ENCODE measurements at regions not wholly inside any gene's neighbourhood (a gene's known extent, or its start where the extent isn't known, plus 50 kb on each side); places are given as distances from the start of the nearest gene placed in this dataset.

DNA sequence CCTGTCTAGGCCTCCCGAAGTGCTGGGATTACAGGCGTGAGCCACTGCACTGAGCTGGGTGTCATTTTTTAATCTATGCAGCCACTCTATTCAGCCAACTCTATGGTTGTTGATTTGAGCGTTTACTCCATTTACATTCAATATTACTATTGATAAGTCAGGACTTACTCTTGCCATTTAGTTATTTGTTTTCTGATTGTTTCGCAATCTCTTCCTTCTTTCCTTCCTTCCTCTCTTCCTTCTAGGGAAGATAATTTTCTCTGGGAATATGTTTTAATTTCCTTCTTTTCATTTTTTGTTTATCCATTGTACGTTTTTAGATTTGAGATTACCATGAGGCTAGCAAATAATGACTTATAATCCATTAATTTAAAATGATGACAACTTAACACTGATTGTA, 2056.0 kb downstream of the OLFM4 start:
- H3K9me3 Mint-ChIP-seq = peaks cover 12 to 25% of the 10 kb centered on the region in 2 donors
- no peak overlapping the region for H3K27ac ChIP-seq (ENCODE audit: low read length)
- no peak overlapping the region for H3K4me3 Mint-ChIP-seq
- no peak overlapping the region for H3K4me3 ChIP-seq (ENCODE audit: low read length)
- no peaks in the 10 kb centered on the region for H3K4me1 Mint-ChIP-seq
- intact Hi-C loops (cut with micrococcal nuclease) = no loop called here
- no peaks in the 10 kb centered on the region for H3K36me3 ChIP-seq (ENCODE audit: control insufficient read depth, insufficient read depth, low read length)
- 92% methylated on average over 3 of the region's 5 CpGs for WGBS (ENCODE audit: insufficient coverage)
- ATAC-seq = no peak
- TF ChIP-seq, protein P1, sequence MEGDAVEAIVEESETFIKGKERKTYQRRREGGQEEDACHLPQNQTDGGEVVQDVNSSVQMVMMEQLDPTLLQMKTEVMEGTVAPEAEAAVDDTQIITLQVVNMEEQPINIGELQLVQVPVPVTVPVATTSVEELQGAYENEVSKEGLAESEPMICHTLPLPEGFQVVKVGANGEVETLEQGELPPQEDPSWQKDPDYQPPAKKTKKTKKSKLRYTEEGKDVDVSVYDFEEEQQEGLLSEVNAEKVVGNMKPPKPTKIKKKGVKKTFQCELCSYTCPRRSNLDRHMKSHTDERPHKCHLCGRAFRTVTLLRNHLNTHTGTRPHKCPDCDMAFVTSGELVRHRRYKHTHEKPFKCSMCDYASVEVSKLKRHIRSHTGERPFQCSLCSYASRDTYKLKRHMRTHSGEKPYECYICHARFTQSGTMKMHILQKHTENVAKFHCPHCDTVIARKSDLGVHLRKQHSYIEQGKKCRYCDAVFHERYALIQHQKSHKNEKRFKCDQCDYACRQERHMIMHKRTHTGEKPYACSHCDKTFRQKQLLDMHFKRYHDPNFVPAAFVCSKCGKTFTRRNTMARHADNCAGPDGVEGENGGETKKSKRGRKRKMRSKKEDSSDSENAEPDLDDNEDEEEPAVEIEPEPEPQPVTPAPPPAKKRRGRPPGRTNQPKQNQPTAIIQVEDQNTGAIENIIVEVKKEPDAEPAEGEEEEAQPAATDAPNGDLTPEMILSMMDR (IDR thresholded peaks at IDR 0.05) = no peak
- no peaks in the 10 kb centered on the region for H3K4me1 ChIP-seq (ENCODE audit: control insufficient read depth, insufficient read depth, low read length)
- H3K27me3 Mint-ChIP-seq (ENCODE audit: low read depth in 2 of 2) = no peaks in the 10 kb centered on the region
- peaks cover 7% of the 10 kb centered on the region for H3K9me3 ChIP-seq (ENCODE audit: control insufficient read depth, insufficient read depth, low read length)
- DNase-seq = no peak
- peaks cover 13% of the 10 kb centered on the region for H3K36me3 Mint-ChIP-seq
- H3K27ac Mint-ChIP-seq = no peak overlapping the region
- H3K27me3 ChIP-seq (ENCODE audit: control insufficient read depth, insufficient read depth, low read length) = no peaks in the 10 kb centered on the region

DNA sequence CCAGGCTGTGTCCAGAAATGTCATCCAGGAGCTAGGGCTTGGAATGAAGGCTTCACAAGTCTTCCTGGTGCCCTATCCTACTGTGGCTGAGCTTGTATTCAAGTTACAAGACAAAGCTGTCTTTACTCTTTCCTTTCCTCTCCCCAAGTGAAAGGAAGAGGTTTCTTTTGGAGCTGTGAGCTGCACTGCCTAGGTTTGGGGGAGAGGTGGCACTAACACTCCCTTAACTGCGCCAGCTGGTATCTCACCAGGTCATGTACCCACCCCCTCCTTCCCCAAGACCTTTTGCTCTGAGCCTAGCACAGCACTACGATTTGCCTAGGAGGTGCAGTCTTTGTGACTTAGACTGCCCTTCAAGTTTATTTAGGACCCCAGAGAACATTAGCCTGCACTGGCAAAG, 2053.6 kb upstream of the PRR20A start:
- no peak for DNase-seq
- Mint-ChIP-seq H3K9me3 (peaks cover 6 to 19% of the 10 kb centered on the region in 2 donors), H3K27me3 (ENCODE audit: low read depth in 2 of 2) (no peaks in the 10 kb centered on the region)

DNA sequence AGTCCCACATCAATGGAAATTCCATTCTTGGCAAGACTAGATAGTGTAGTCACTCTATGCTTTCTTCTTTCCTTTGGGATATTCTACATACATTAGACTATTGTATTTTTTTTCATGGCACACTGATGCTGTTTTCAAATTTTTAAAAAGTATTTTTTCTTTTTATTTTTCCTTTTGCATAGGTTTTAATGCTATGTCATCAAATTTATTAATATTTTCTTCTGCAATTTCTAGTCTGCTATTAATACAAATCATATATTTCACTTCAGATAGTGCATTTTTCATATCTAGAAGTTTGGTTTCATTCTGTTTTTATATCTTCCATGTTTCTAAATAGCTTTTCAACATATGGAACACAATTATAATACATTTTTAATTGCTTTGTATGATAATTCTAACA, 2050.1 kb upstream of the PRR20A start:
- TF ChIP-seq, protein P1 (IDR thresholded peaks at IDR 0.05) = no peak

More for the DNA sequence above, 2053.6 kb upstream of the PRR20A start:
- Histone ChIP-seq H3K4me3 (ENCODE audit: low read length) (no peak overlapping the region), H3K36me3 (ENCODE audit: control insufficient read depth, insufficient read depth, low read length) (no peaks in the 10 kb centered on the region), H3K9me3 (ENCODE audit: control insufficient read depth, insufficient read depth, low read length) (peaks cover 11% of the 10 kb centered on the region), H3K4me1 (ENCODE audit: control insufficient read depth, insufficient read depth, low read length) (no peaks in the 10 kb centered on the region), H3K27ac (ENCODE audit: low read length) (no peak overlapping the region), H3K27me3 (ENCODE audit: control insufficient read depth, insufficient read depth, low read length) (no peaks in the 10 kb centered on the region)
- no peak for ATAC-seq
- Mint-ChIP-seq H3K4me3 (no peak overlapping the region), H3K36me3 (peaks cover 13% of the 10 kb centered on the region), H3K27ac (no peak overlapping the region), H3K4me1 (no peaks in the 10 kb centered on the region)
- TF ChIP-seq, protein P1 (IDR thresholded peaks at IDR 0.05) = no peak
- WGBS (ENCODE audit: insufficient coverage) = 66% methylated on average over 2 of the region's 2 CpGs
- intact Hi-C loops (cut with micrococcal nuclease) = no loop called here

DNA sequence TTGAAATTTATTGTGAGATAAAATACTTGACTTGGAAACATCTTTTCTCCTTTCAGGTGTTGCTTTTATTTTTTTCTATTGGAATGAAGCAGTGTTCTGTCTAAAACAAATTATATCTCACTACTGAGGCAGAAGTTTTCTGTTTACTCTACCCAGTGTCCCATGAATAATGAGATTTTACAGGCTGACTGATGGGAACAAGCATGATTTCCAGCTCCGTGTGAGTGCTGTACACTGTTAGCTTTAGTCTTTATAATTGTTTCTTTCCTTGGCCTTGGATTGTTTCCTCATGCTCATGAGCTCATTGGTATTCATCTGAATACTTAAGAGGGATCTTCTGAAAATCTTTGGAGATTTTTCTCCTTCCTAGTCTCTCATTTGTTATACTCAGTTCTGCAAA, 2049.5 kb upstream of the PRR20A start:
- H3K4me1 ChIP-seq (ENCODE audit: control insufficient read depth, insufficient read depth, low read length) = no peaks in the 10 kb centered on the region
- TF ChIP-seq, protein P1 (IDR thresholded peaks at IDR 0.05) = no peak
- H3K4me3 Mint-ChIP-seq = no peak overlapping the region
- 56% methylated on average over 1 of the region's 1 CpG for WGBS (ENCODE audit: insufficient coverage)
- peaks cover 11% of the 10 kb centered on the region for H3K9me3 ChIP-seq (ENCODE audit: control insufficient read depth, insufficient read depth, low read length)
- H3K27ac ChIP-seq (ENCODE audit: low read length) = no peak overlapping the region
- no peaks in the 10 kb centered on the region for H3K36me3 Mint-ChIP-seq
- intact Hi-C loops (cut with micrococcal nuclease) = no loop called here
- peaks cover 8 to 22% of the 10 kb centered on the region in 2 donors for H3K9me3 Mint-ChIP-seq
- no peaks in the 10 kb centered on the region for H3K36me3 ChIP-seq (ENCODE audit: control insufficient read depth, insufficient read depth, low read length)
- no peak for ATAC-seq
- no peak overlapping the region for H3K27ac Mint-ChIP-seq
- H3K4me1 Mint-ChIP-seq = no peaks in the 10 kb centered on the region
- H3K27me3 Mint-ChIP-seq (ENCODE audit: low read depth in 2 of 2) = no peaks in the 10 kb centered on the region
- no peak for DNase-seq
- no peak overlapping the region for H3K4me3 ChIP-seq (ENCODE audit: low read length)
- no peaks in the 10 kb centered on the region for H3K27me3 ChIP-seq (ENCODE audit: control insufficient read depth, insufficient read depth, low read length)

More for the DNA sequence above, 2050.1 kb upstream of the PRR20A start:
- H3K4me1 ChIP-seq (ENCODE audit: control insufficient read depth, insufficient read depth, low read length) = no peaks in the 10 kb centered on the region
- H3K27me3 ChIP-seq (ENCODE audit: control insufficient read depth, insufficient read depth, low read length) = no peaks in the 10 kb centered on the region
- no peak overlapping the region for H3K4me3 ChIP-seq (ENCODE audit: low read length)
- peaks cover 6 to 19% of the 10 kb centered on the region in 2 donors for H3K9me3 Mint-ChIP-seq
- peaks cover 11% of the 10 kb centered on the region for H3K9me3 ChIP-seq (ENCODE audit: control insufficient read depth, insufficient read depth, low read length)
- ATAC-seq (no peak), DNase-seq (no peak)
- no peaks in the 10 kb centered on the region for H3K27me3 Mint-ChIP-seq (ENCODE audit: low read depth in 2 of 2)
- no peak overlapping the region for H3K27ac Mint-ChIP-seq
- no peaks in the 10 kb centered on the region for H3K36me3 Mint-ChIP-seq
- no peak overlapping the region for H3K27ac ChIP-seq (ENCODE audit: low read length)
- intact Hi-C loops (cut with micrococcal nuclease) = no loop called here
- no peak overlapping the region for H3K4me3 Mint-ChIP-seq
- H3K36me3 ChIP-seq (ENCODE audit: control insufficient read depth, insufficient read depth, low read length) = no peaks in the 10 kb centered on the region
- no peaks in the 10 kb centered on the region for H3K4me1 Mint-ChIP-seq
